Activated T-helper 2 cell treated with anti-CD3 and anti-CD28 coated beads, Interferon-gamma antibody, Interleukin-2, Interleukin-4, amounts not matched to agents 10 μg/mL and 5 μg/mL and 100 μg/mL, durations not matched to agents 14 hours and 24 hours and 36 hours (primary cell): ENCODE measurements at regions not wholly inside any gene's neighbourhood (a gene's known extent, or its start where the extent isn't known, plus 50 kb on each side); places are given as distances from the start of the nearest gene placed in this dataset.
A peak's percentile ranks its signal among the peaks of the same experiment; 100 is the strongest.

Source experiments
- DNase-seq: peaks from one replicate; pipeline ENCODE4 v3.0.0; 2021; ENCODE audit warnings: low spot score
- H3K27ac Mint-ChIP-seq: one replicate; pipeline ENCODE4 v1.8.0; 2021; ENCODE audit warnings: mixed read lengths
- H3K27me3 Mint-ChIP-seq: one replicate; pipeline ENCODE4 v1.8.0; 2021; ENCODE audit warnings: low read depth, mixed read lengths
- H3K36me3 Mint-ChIP-seq: one replicate; pipeline ENCODE4 v1.8.0; 2021; ENCODE audit warnings: low read depth, mixed read lengths
- H3K4me1 Mint-ChIP-seq: one replicate; pipeline ENCODE4 v1.8.0; 2021; ENCODE audit warnings: low read depth, mixed read lengths
- H3K4me3 Mint-ChIP-seq: one replicate; pipeline ENCODE4 v1.8.0; 2021; ENCODE audit warnings: low read depth, mild to moderate bottlenecking, moderate library complexity, mixed read lengths
- H3K9me3 Mint-ChIP-seq: one replicate; pipeline ENCODE4 v1.8.0; 2021; ENCODE audit warnings: mixed read lengths
- intact Hi-C: fragments of 100-400 bp; cut with micrococcal nuclease; formaldehyde crosslinking; loops from one replicate; pipeline ENCODE4 v1.15.1; 2023

GRCh38 chr21:14773777-14774345 lies 227.7 kb upstream of the SAMSN1 start:
- Mint-ChIP-seq H3K4me3 (no peak overlapping the region), H3K27ac (no peak overlapping the region), H3K27me3 (peaks cover 15% of the 10 kb centered on the region), H3K36me3 (no peaks in the 10 kb centered on the region), H3K9me3 (no peaks in the 10 kb centered on the region), H3K4me1 (peaks cover 1% of the 10 kb centered on the region)
- intact Hi-C loops, result loop anchor here (1.0 to 10.0 kb wide), 3 partner anchors 329 to 517 kb away; no protein-coding TSS in a partner anchor
- DNase-seq, result peak; percentile 37

DNA sequence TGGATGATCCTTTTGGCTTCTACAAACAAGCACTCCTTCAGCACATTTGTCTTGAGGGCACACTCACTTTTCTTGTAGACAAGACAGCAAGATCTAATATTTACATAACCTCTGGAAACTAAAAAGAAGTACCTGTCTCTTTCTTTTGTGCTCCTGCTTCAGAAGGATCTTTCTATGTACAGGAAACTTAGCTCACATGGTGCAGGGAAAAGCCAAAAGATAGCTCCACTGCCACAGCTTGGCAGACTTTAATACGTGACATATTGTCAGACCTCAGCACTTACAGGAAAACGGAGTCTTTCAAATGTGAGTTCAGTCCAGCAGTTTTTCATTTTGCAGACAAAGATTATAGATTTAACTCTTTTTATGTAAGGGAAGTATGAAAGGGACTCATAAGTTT lies 225.5 kb upstream of the SAMSN1 start:
- Mint-ChIP-seq H3K36me3 (no peaks in the 10 kb centered on the region), H3K4me1 (peaks cover 4% of the 10 kb centered on the region), H3K27me3 (peaks cover 12% of the 10 kb centered on the region), H3K9me3 (no peaks in the 10 kb centered on the region), H3K4me3 (no peak overlapping the region), H3K27ac (no peak overlapping the region)
- intact Hi-C loops, result loop anchor here (5.0 to 10.0 kb wide), 2 partner anchors 327 to 514 kb away; no protein-coding TSS in a partner anchor
- DNase-seq, result no peak

DNA sequence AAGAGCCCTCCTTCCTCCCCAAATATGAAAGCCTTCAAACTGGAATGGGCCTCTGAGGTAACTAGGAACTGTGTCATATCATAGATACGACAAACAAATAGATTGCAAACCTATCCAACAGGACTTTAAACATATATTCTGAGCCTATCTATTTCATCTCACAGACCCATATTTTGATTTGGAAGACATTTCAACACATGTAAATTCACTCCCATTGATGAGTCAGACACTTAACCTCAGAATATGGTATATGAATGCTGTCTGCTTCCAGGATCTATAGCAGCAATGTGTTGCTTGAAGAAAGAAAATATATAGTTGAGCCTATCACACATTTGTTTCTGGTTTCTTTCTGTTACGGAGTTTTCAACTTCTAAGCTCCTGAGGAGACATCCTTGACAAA lies 221.9 kb upstream of the SAMSN1 start:
- no peak for DNase-seq
- H3K27ac Mint-ChIP-seq, result no peak overlapping the region
- intact Hi-C loops, result no loop called here
- H3K27me3 Mint-ChIP-seq, result no peaks in the 10 kb centered on the region
- no peaks in the 10 kb centered on the region for H3K9me3 Mint-ChIP-seq
- H3K4me3 Mint-ChIP-seq, result no peak overlapping the region
- H3K4me1 Mint-ChIP-seq, result peaks cover 3% of the 10 kb centered on the region
- H3K36me3 Mint-ChIP-seq, result no peaks in the 10 kb centered on the region

DNA sequence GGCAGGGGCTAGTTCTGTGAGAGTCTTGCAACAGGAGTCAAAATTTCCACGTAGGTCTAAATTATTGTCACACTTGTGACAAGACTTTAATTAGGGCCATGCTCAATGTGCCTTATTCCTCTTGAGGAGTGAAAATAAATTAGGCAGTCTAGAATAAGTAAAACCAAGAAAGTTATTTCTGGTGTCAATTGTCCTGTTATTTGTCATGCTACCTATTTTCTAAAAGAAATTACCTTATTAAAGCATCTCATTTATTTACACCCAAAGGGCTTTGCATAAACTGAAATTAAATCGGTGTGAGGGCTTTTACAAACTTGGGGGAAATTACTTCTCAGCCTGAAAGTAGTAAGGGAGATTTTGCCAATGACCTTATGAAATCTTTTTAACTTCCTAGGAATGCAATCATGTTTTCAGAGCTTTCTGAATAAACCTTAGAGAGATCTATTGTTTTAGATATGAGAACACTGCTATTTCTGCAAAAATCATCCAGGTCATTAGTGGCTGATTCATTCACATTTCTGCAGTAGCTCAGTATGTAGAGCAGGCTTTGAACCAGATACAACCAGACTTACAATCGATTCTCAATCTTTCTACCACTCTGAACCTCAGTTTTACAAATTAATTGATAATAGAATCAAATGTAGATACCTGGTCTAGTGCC lies 221.2 kb upstream of the SAMSN1 start:
- no peaks in the 10 kb centered on the region for H3K36me3 Mint-ChIP-seq
- H3K4me3 Mint-ChIP-seq, result no peak overlapping the region
- H3K27me3 Mint-ChIP-seq, result no peaks in the 10 kb centered on the region
- peaks cover 3% of the 10 kb centered on the region for H3K4me1 Mint-ChIP-seq
- no peak overlapping the region for H3K27ac Mint-ChIP-seq
- intact Hi-C loops, result no loop called here
- no peaks in the 10 kb centered on the region for H3K9me3 Mint-ChIP-seq
- no peak for DNase-seq

DNA sequence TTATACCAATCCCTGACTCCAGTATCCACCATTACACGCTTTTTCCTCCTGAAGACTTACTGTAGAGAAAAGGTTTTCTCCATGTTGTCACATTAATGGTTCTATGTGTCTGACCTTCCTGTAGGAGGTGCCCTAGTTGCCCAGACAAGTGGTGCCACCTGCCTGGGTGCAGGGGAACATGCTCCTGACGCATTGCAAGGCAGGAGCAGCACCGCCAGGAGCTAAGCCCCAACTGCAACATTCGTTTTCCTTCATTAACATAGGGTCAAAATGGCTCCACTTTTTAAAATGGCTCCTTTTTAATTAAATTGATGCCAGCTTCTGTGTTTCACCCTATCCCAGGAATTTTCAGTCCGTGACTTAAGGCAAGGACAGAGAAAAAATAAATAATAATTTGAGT lies 220.1 kb upstream of the SAMSN1 start:
- no peaks in the 10 kb centered on the region for H3K36me3 Mint-ChIP-seq
- no peaks in the 10 kb centered on the region for H3K27me3 Mint-ChIP-seq
- H3K9me3 Mint-ChIP-seq, result no peaks in the 10 kb centered on the region
- H3K4me1 Mint-ChIP-seq, result peaks cover 10% of the 10 kb centered on the region
- intact Hi-C loops, result no loop called here
- no peak overlapping the region for H3K27ac Mint-ChIP-seq
- DNase-seq, result no peak
- no peak overlapping the region for H3K4me3 Mint-ChIP-seq

DNA sequence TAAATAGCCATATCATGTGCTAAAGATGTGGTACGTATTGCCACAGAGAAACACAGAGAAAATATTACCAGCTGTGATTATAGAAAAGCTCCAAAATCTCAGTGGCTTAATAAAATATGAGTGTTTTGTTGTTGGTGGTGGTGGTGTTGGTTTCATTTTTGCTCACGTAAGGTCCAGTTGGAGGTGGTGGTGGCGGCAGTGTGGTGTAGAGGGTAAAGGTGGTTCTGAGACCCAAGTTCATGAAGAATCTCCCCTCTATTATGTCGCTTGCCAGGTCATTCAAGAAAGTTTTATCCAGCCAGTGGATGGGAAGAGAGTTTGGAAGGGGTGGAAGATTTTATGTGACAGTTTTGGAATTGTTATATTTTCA lies 217.6 kb upstream of the SAMSN1 start:
- Mint-ChIP-seq H3K27me3 (no peaks in the 10 kb centered on the region), H3K4me3 (no peak overlapping the region), H3K27ac (no peak overlapping the region), H3K4me1 (peaks cover 13% of the 10 kb centered on the region), H3K36me3 (no peaks in the 10 kb centered on the region), H3K9me3 (no peaks in the 10 kb centered on the region)
- intact Hi-C loops, result no loop called here
- no peak for DNase-seq

- DNase-seq, result no peak
- intact Hi-C loops, result no loop called here
Measured at GRCh38 chr21:14762734-14763694, 216.9 kb upstream of the SAMSN1 start.

GRCh38 chr21:14762327-14762726 lies 216.2 kb upstream of the SAMSN1 start:
- Mint-ChIP-seq H3K9me3 (no peaks in the 10 kb centered on the region), H3K27me3 (no peaks in the 10 kb centered on the region), H3K27ac (no peak overlapping the region), H3K4me1 (peaks cover 10% of the 10 kb centered on the region), H3K4me3 (no peak overlapping the region), H3K36me3 (no peaks in the 10 kb centered on the region)
- no peak for DNase-seq
- intact Hi-C loops, result no loop called here

More at GRCh38 chr21:14762734-14763694, 216.9 kb upstream of the SAMSN1 start:
- Mint-ChIP-seq H3K36me3 (no peaks in the 10 kb centered on the region), H3K27ac (no peak overlapping the region), H3K4me1 (peaks cover 12% of the 10 kb centered on the region), H3K9me3 (no peaks in the 10 kb centered on the region), H3K27me3 (no peaks in the 10 kb centered on the region), H3K4me3 (no peak overlapping the region)

GRCh38 chr21:14759285-14759684 lies 213.2 kb upstream of the SAMSN1 start:
- DNase-seq, result no peak

DNA sequence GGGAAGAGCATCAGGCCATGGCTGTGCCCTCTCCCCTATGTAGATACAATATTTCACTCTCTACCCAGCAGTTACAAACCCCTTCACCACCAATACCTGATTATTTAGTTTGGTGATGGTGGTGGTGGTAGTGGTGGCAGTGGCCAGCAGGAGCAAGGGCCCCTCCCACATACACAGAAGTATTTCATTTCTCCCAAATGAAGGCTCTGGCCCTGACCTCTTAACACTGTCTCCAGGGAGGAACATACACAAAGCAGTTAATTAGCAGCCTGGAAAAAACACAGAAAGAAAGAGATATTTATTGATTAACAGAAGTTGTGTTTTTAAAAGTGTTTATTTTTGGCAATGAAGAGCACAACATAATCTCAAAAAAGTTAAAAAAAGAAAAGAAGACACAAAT lies 212.7 kb upstream of the SAMSN1 start:
- Mint-ChIP-seq H3K27ac (no peak overlapping the region), H3K27me3 (no peaks in the 10 kb centered on the region), H3K36me3 (peaks cover 5% of the 10 kb centered on the region), H3K9me3 (peaks cover 15% of the 10 kb centered on the region), H3K4me3 (no peak overlapping the region), H3K4me1 (peaks cover 16% of the 10 kb centered on the region)
- intact Hi-C loops, result no loop called here
- DNase-seq, result no peak

More at GRCh38 chr21:14759285-14759684, 213.2 kb upstream of the SAMSN1 start:
- no peak overlapping the region for H3K27ac Mint-ChIP-seq
- H3K9me3 Mint-ChIP-seq, result peaks cover 12% of the 10 kb centered on the region
- peaks cover 4% of the 10 kb centered on the region for H3K36me3 Mint-ChIP-seq
- H3K4me1 Mint-ChIP-seq, result peaks cover 16% of the 10 kb centered on the region
- H3K4me3 Mint-ChIP-seq, result no peak overlapping the region
- intact Hi-C loops, result no loop called here
- H3K27me3 Mint-ChIP-seq, result no peaks in the 10 kb centered on the region

DNA sequence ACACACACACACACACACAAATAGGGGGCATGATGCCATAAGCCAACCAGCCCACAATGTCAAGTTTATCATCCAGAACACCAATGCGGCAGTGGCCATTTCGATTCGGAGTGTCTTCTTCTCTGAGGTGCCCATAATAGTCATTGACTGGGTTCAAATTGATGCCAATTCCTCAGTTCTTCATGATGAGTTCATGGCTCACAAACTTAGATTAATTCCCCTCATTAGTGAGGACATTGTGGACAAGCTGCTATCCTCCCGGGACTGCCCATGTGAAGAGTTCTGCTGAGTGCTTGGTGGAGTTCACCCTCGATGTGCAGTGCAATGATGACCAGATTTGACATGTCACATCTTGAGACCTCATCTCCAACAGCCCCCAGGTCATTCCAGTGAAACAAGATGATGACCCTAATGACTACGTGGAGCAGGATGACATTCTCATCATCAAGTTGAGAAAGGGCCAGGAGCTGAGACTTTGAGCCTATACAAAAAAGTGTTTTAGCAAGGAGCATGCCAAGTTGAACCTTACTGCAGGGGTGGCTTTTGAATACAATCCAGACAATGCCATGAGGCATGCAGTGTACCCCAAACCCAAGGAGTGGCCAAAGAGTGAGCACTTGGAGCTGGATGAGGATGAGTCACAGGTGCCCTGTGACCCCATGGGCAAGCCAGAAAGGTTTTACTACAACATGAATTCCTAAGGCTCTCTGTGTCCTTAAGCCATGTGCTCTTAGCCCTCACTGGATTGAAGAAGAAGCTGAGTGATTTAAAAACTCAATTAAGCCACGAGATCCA lies 211.6 kb upstream of the SAMSN1 start:
- Mint-ChIP-seq H3K27me3 (no peaks in the 10 kb centered on the region), H3K27ac (no peak overlapping the region), H3K4me1 (peaks cover 25% of the 10 kb centered on the region), H3K9me3 (peaks cover 15% of the 10 kb centered on the region), H3K4me3 (no peak overlapping the region), H3K36me3 (peaks cover 5% of the 10 kb centered on the region)
- DNase-seq, result no peak
- intact Hi-C loops, result no loop called here

DNA sequence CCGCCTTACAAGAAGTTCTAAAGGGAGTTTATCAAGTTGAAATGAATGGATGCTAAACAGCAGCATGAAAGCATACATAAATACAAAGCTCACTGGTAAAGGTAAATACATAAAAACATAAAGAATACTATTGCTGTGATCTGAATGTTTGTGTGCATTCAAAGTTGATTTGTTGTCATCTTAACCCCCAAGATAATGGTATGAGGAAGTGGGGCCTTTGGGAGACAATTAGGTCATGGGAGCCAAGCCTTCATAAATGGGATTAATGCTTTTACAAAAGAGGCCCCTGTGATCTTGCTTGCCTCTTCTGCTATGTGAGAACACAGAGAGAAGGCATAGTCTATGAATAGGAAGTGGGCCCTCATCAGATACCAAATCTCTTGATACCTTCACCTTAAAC lies 209.0 kb upstream of the SAMSN1 start:
- no peak for DNase-seq
- intact Hi-C loops, result no loop called here
- Mint-ChIP-seq H3K27ac (no peak overlapping the region), H3K27me3 (peaks cover 10% of the 10 kb centered on the region), H3K4me3 (no peak overlapping the region), H3K4me1 (peaks cover 15% of the 10 kb centered on the region), H3K36me3 (peaks cover 5% of the 10 kb centered on the region), H3K9me3 (peaks cover 15% of the 10 kb centered on the region)
